H1 (cell line): ENCODE measurements at regions not wholly inside any gene's neighbourhood (a gene's known extent, or its start where the extent isn't known, plus 50 kb on each side); places are given as distances from the start of the nearest gene placed in this dataset.

Experiments
- CTCF ChIA-PET: fragments of 300-600 bp; sonication (Branson Sonifier 250); formaldehyde crosslinking; loops from one replicate; lab custom pipeline; 2021; ENCODE audit not compliant: partially characterized antibody; lab: Charles Lee
- POLR2A ChIA-PET: fragments of 300-600 bp; sonication (Branson Sonifier 250); formaldehyde crosslinking; loops from one replicate; lab custom pipeline; 2021; ENCODE audit warnings: inconsistent platforms; ENCODE audit not compliant: partially characterized antibody; lab: Charles Lee
- DNase-seq, 2 experiments: peaks; one replicate each; pipeline versions ENCODE4 v3.0.0 to v3.0.0-alpha.2; 2010 to 2022; ENCODE audit warnings: low spot score in 2 of 2, low read depth in 1 of 2, mixed read lengths in 1 of 2
- FAIRE-seq: peaks from 2 replicates; lab custom pipeline; 2011; peaks lifted over from hg19 to GRCh38; lab: Jason Lieb, UNC
- H2AFZ ChIP-seq: 2 replicates; pipeline ENCODE4 v1.8.1; 2012; ENCODE audit warnings: low read length, inconsistent platforms
- H2AK5ac ChIP-seq: 2 replicates; pipeline ENCODE4 v1.6.1; 2013; ENCODE audit warnings: low read depth, low read length
- H2BK120ac ChIP-seq: replicated peaks from 2 replicates; pipeline ENCODE3; 2013; ENCODE audit warnings: low read depth, low read length, inconsistent platforms
- H2BK12ac ChIP-seq: 2 replicates; pipeline ENCODE4 v1.6.1; 2013; ENCODE audit warnings: low read depth, low read length
- H2BK15ac ChIP-seq: 2 replicates; pipeline ENCODE4 v1.6.1; 2013; ENCODE audit warnings: low read length
- H2BK20ac ChIP-seq: 2 replicates; pipeline ENCODE4 v1.6.1; 2013; ENCODE audit warnings: low read length
- H2BK5ac ChIP-seq: 2 replicates; pipeline ENCODE4 v1.6.1; 2013; ENCODE audit warnings: low read depth, low read length
- H3K14ac ChIP-seq: 2 replicates; pipeline ENCODE4 v1.6.1; 2013; ENCODE audit warnings: inconsistent platforms; ENCODE audit not compliant: insufficient read length
- H3K18ac ChIP-seq: 2 replicates; pipeline ENCODE4 v1.6.1; 2013; ENCODE audit warnings: low read length; ENCODE audit errors: extremely low read depth
- H3K23ac ChIP-seq: 2 replicates; pipeline ENCODE4 v1.6.1; 2013; ENCODE audit warnings: inconsistent platforms; ENCODE audit not compliant: insufficient read length
- H3K23me2 ChIP-seq: 2 replicates; pipeline ENCODE4 v1.6.1; 2013; ENCODE audit warnings: low read depth, low read length
- H3K27ac ChIP-seq: 2 replicates; pipeline ENCODE4 v1.6.1; 2011; ENCODE audit warnings: low read depth, low read length, inconsistent platforms
- H3K27me3 ChIP-seq, 4 experiments: replicated peaks in 1 of 4; 1 replicate in 1 of 4; 2 replicates in 3 of 4; pipeline versions ENCODE4 v1.6.1 to v1.8.1; 2011 to 2013; ENCODE audit warnings: low read length in 3 of 4, mild to moderate bottlenecking in 3 of 4, inconsistent platforms in 2 of 4, mixed read lengths in 2 of 4, moderate library complexity in 1 of 4; ENCODE audit not compliant: control insufficient read depth in 3 of 4, insufficient read depth in 3 of 4; ENCODE audit errors: extremely low read depth in 1 of 4
- H3K36me3 ChIP-seq, 4 experiments: 2 replicates each; pipeline versions ENCODE4 v1.6.1 to v1.8.1; 2011 to 2013; ENCODE audit warnings: mild to moderate bottlenecking in 4 of 4, low read length in 3 of 4, moderate library complexity in 2 of 4, control low read depth in 1 of 4, inconsistent platforms in 1 of 4; ENCODE audit not compliant: insufficient read depth in 4 of 4, control insufficient read depth in 2 of 4
- H3K4ac ChIP-seq: replicated peaks from 2 replicates; pipeline ENCODE3; 2013; ENCODE audit warnings: low read length, low read depth, mixed read lengths, inconsistent platforms; ENCODE audit not compliant: insufficient read length
- H3K4me1 ChIP-seq, 4 experiments: replicated peaks in 1 of 4; 1 replicate in 1 of 4; 2 replicates in 3 of 4; pipeline versions ENCODE4 v1.6.1 to v1.8.1; 2011 to 2013; ENCODE audit warnings: low read length in 3 of 4, inconsistent platforms in 2 of 4, mixed read lengths in 1 of 4; ENCODE audit not compliant: insufficient read depth in 4 of 4, control insufficient read depth in 3 of 4
- H3K4me2 ChIP-seq, 2 experiments: 2 replicates each; pipeline versions ENCODE4 v1.6.1 to v1.8.1; 2011 to 2013; ENCODE audit warnings: low read depth in 2 of 2, low read length in 2 of 2, control low read depth in 1 of 2, inconsistent platforms in 1 of 2, mild to moderate bottlenecking in 1 of 2; ENCODE audit not compliant: insufficient read depth in 1 of 2
- H3K4me3 ChIP-seq, 4 experiments: fragments of 200-600, 300-600 bp in 1 of 4; sonication (generic), shearing (Covaris generic), sonication (Bioruptor Twin) in 1 of 4; 2 replicates each; pipeline versions ENCODE4 v1.5.1 to v1.8.1; 2011 to 2016; ENCODE audit warnings: low read length in 4 of 4, low read depth in 3 of 4, control low read depth in 2 of 4, inconsistent platforms in 2 of 4, mild to moderate bottlenecking in 2 of 4, mixed read lengths in 1 of 4, moderate library complexity in 1 of 4; ENCODE audit not compliant: insufficient read depth in 2 of 4; ENCODE audit errors: extremely low read depth in 1 of 4
- H3K56ac ChIP-seq: replicated peaks from 2 replicates; pipeline ENCODE3; 2013; ENCODE audit warnings: low read depth, mild to moderate bottlenecking, mixed read lengths, low read length, inconsistent platforms; ENCODE audit not compliant: insufficient read length
- H3K79me1 ChIP-seq: 2 replicates; pipeline ENCODE4 v1.6.1; 2013; ENCODE audit warnings: low read depth, low read length, control low read depth
- H3K79me2 ChIP-seq, 2 experiments: 2 replicates each; pipeline versions ENCODE4 v1.6.1 to v1.8.1; 2012 to 2013; ENCODE audit warnings: low read length in 2 of 2, mild to moderate bottlenecking in 2 of 2, inconsistent platforms in 1 of 2; ENCODE audit not compliant: insufficient read depth in 2 of 2, control insufficient read depth in 1 of 2
- H3K9ac ChIP-seq, 4 experiments: replicated peaks in 1 of 4; 1 replicate in 1 of 4; 2 replicates in 3 of 4; pipeline versions ENCODE4 v1.6.1 to v1.8.1; 2011 to 2013; ENCODE audit warnings: low read depth in 3 of 4, low read length in 3 of 4, control low read depth in 2 of 4, mild to moderate bottlenecking in 2 of 4, moderate library complexity in 2 of 4, inconsistent platforms in 1 of 4; ENCODE audit errors: extremely low read depth in 1 of 4
- H3K9me3 ChIP-seq, 2 experiments: 2 replicates each; pipeline versions ENCODE4 v1.6.1 to v1.8.1; 2012 to 2013; ENCODE audit warnings: mild to moderate bottlenecking in 2 of 2, moderate library complexity in 2 of 2, control low read depth in 1 of 2, inconsistent platforms in 1 of 2, low read depth in 1 of 2, low read length in 1 of 2, mixed read lengths in 1 of 2; ENCODE audit not compliant: insufficient read depth in 2 of 2
- H4K20me1 ChIP-seq, 2 experiments: replicated peaks in 1 of 2; 2 replicates each; pipeline versions ENCODE3 to v1.8.1; 2011 to 2013; ENCODE audit warnings: inconsistent platforms in 2 of 2, low read length in 2 of 2, mild to moderate bottlenecking in 1 of 2; ENCODE audit not compliant: insufficient read depth in 2 of 2, control insufficient read depth in 1 of 2
- H4K5ac ChIP-seq: 2 replicates; pipeline ENCODE4 v1.6.1; 2013; ENCODE audit warnings: low read length, low read depth, mixed read lengths, inconsistent platforms; ENCODE audit not compliant: insufficient read length
- H4K8ac ChIP-seq: 2 replicates; pipeline ENCODE4 v1.8.0; 2013; ENCODE audit warnings: mild to moderate bottlenecking, moderate library complexity, low read length, inconsistent platforms; ENCODE audit not compliant: insufficient read depth; ENCODE audit errors: extremely low read depth
- H4K91ac ChIP-seq: replicated peaks from 2 replicates; pipeline ENCODE3; 2013; ENCODE audit warnings: low read length, mixed read lengths, inconsistent platforms; ENCODE audit not compliant: insufficient read length
- CBX8 ChIP-seq: fragments of 300-800, 300-1000 bp; sonication (generic); IDR thresholded peaks from 2 replicates; pipeline ENCODE4 v1.7.1; 2016; ENCODE audit warnings: low read depth, low read length, borderline replicate concordance
- CHD2 ChIP-seq: IDR thresholded peaks from 2 replicates; pipeline ENCODE4 v1.6.1; 2012; ENCODE audit warnings: low read length, improper control_type of control experiment
- CTCF ChIP-seq, 3 experiments: IDR thresholded peaks; 1 replicate in 2 of 3; 2 replicates in 1 of 3; pipeline versions ENCODE4 v1.5.1 to v1.6.1; 2011; ENCODE audit warnings: low read length in 3 of 3, mild to moderate bottlenecking in 3 of 3, inconsistent platforms in 2 of 3, low read depth in 1 of 3, moderate library complexity in 1 of 3; ENCODE audit not compliant: insufficient read depth in 1 of 3; ENCODE audit errors: control extremely low read depth in 1 of 3
- EP300 ChIP-seq, 2 experiments: IDR thresholded peaks; 1 replicate in 1 of 2; 2 replicates in 1 of 2; pipeline ENCODE4 v1.6.1; 2011 to 2012; ENCODE audit warnings: low read depth in 2 of 2, low read length in 2 of 2, mild to moderate bottlenecking in 2 of 2, borderline replicate concordance in 1 of 2, inconsistent platforms in 1 of 2, moderate library complexity in 1 of 2
- HDAC6 ChIP-seq: IDR thresholded peaks from one replicate; pipeline ENCODE4 v1.7.1; 2012; ENCODE audit warnings: low read depth, mild to moderate bottlenecking, inconsistent platforms, low read length, moderate library complexity
- KDM5A ChIP-seq: fragments of 200-600 bp; IDR thresholded peaks from 2 replicates; pipeline ENCODE4 v1.7.1; 2012; ENCODE audit warnings: mild to moderate bottlenecking, low read length, inconsistent platforms, mixed read lengths
- SP4 ChIP-seq: IDR thresholded peaks from 2 replicates; pipeline ENCODE4 v1.6.1; 2012; ENCODE audit warnings: low read length, inconsistent platforms
- TBP ChIP-seq: IDR thresholded peaks from 2 replicates; pipeline ENCODE4 v1.6.1; 2011; ENCODE audit warnings: low read depth, low read length, improper control_type of control experiment
- WGBS, 2 experiments: shearing (Covaris generic) in 1 of 2; methylation state at CpG; one replicate each; pipeline versions ENCODE4 v1.1.6 to v1.1.7; 2013 to 2015; ENCODE audit warnings: low lambda C conversion rate in 2 of 2, mixed read lengths in 2 of 2, inconsistent platforms in 1 of 2, low coverage in 1 of 2, missing lambda C conversion rate in 1 of 2; ENCODE audit not compliant: insufficient replicate concordance in 2 of 2, insufficient coverage in 1 of 2, insufficient read length in 1 of 2; ENCODE audit errors: extremely low coverage in 1 of 2, missing lambda C conversion rate in 1 of 2; 5-methylcytosine and 5-hydroxymethylcytosine counted together

DNA sequence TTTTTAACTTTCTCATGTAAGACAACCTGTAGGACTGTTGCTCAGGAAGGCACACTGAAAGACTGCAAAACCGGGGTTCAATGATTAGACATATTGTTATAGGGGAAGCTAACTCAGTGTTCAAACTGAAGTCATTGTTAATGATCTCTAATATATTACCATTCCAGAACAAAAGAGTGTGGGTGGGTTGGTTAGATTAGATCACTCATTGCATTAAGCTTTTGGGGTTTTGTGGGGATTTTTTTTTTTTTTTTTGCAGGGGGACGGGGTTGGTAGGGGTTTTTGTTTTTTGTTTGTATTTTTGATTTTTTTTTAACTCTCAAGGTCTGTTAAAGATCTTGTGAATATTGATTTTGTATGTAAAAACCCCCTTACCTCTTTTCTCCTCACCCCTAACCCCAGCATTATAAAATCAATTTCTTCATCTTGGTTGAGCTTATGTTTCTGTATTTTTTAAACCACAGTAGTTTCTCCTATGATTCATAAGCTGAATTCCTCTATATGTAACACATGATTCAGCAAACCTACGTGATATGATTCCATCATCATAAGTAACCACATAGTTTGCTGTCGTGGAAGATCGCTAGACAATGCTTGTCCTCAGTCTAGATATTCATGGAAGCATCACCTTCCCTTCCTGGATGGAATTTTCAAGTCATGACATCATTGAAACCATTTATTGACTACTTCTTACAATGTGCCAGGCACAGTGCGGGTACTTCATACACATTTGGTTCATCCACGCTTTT is 544.1 kb upstream of the MDFIC2 start:
- DNase-seq: no peak
- H3K27ac ChIP-seq: no peak overlapping the region
- no peaks in the 10 kb centered on the region for H3K79me1 ChIP-seq
- H4K91ac ChIP-seq: no peak overlapping the region
- no peak overlapping the region for H3K14ac ChIP-seq
- no peak overlapping the region for H3K4me3 ChIP-seq
- 0 out of 2 replicates have a peak overlapping the region, but pooled peaks have one; percentile 1 for H2BK15ac ChIP-seq
- H4K8ac ChIP-seq: no peak overlapping the region
- ChIA-PET POLR2A (interaction anchor here (0.6 kb wide), 1 partner anchor 127 kb away, joined by 3 read pairs; no protein-coding TSS in a partner anchor), CTCF (interaction anchor here (0.6 to 0.8 kb wide), 6 partner anchors 41 to 817 kb away, joined by 3 to 4 read pairs (median 3); no protein-coding TSS in a partner anchor)
- H3K4me1 ChIP-seq: peaks cover 0 to 10% (median 6%) of the 10 kb centered on the region in 4 experiments; a peak in 3 of 7 replicates
- H3K4me2 ChIP-seq: no peak overlapping the region
- no peak overlapping the region for H3K18ac ChIP-seq
- H3K36me3 ChIP-seq: no peaks in the 10 kb centered on the region
- no peak overlapping the region for H4K5ac ChIP-seq
- H3K9ac ChIP-seq: no peak overlapping the region
- FAIRE-seq: no peak
- no peak overlapping the region for H2AK5ac ChIP-seq
- no peaks in the 10 kb centered on the region for H3K23me2 ChIP-seq
- no peaks in the 10 kb centered on the region for H4K20me1 ChIP-seq
- WGBS, 2 experiments: 91% methylated on average over 7 of the region's 7 CpGs; no CpG with 5 or more reads in 1 of the 2 experiments
- peaks cover 0 to 5% of the 10 kb centered on the region in 2 experiments; a peak in 1 of 4 replicates for H3K9me3 ChIP-seq
- no peak overlapping the region for H2BK12ac ChIP-seq
- peak overlapping the region; percentile 62 for H2BK120ac ChIP-seq
- H3K56ac ChIP-seq: no peak overlapping the region
- H3K79me2 ChIP-seq: no peaks in the 10 kb centered on the region
- H3K23ac ChIP-seq: no peak overlapping the region
- TF ChIP-seq TBP: no peak
- TF ChIP-seq CHD2: no peak
- no peak for TF ChIP-seq EP300 (IDR thresholded peaks at IDR 0.05; ENCODE audit: borderline replicate concordance in 1 of 2, low read depth in 2 of 2, low read length in 2 of 2)
- TF ChIP-seq HDAC6: no peak
- no peak for TF ChIP-seq KDM5A
- no peak for TF ChIP-seq CBX8
- TF ChIP-seq CTCF (IDR thresholded peaks at IDR 0.05; ENCODE audit: control extremely low read depth in 1 of 3, insufficient read depth in 1 of 3, low read depth in 1 of 3, low read length in 3 of 3): no peak
- no peak for TF ChIP-seq SP4
- TF ChIP-seq, all 59 proteins: peak for 0
- Histone ChIP-seq H2BK5ac (no peak overlapping the region), H2BK20ac (no peak overlapping the region), H3K27me3 (peaks cover 0 to 1% (median 0%) of the 10 kb centered on the region in 4 experiments; a peak in 1 of 7 replicates), H3K4ac (no peak overlapping the region), H2AFZ (no peak overlapping the region)
